ENCODE measurements at regions not wholly inside any gene's neighbourhood (a gene's known extent, or its start where the extent isn't known, plus 50 kb on each side); places are given as distances from the start of the nearest gene placed in this dataset.

DNA sequence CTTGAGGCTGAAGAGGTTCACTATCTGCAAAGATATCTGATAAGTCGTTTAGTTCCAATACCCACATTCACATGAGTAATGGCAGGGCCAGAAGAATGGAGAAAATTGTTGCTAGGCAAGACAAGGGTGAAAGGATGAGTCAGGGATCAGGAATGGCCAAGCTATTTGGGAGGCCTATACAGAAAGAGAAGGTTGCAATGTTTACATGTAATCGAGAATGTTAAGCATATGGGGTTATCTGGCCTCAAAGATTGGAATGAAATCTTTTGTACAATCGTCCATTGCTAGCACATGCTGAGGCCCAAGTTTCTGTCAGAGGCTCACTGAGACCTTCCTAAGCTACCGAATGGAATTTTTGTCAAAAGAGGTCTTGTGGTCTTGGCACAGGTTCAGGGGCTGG lies 299.9 kb upstream of the PLD5 start:
- TF ChIP-seq CTCF (CRISPR knock-in tag; IDR thresholded peaks at IDR 0.05): no peak
- no peak for TF ChIP-seq ZNF737 (CRISPR knock-in tag; IDR thresholded peaks at IDR 0.05; ENCODE audit: borderline replicate concordance)
- TF ChIP-seq EZH2 (conservative IDR thresholded peaks at IDR 0.05; ENCODE audit: low read depth, low read length): no peak
- TF ChIP-seq NFRKB (IDR thresholded peaks at IDR 0.05): no peak
- no peak for TF ChIP-seq ZBTB10 (CRISPR knock-in tag; IDR thresholded peaks at IDR 0.05; ENCODE audit: borderline replicate concordance)
- no peak for TF ChIP-seq GLI4 (CRISPR knock-in tag; IDR thresholded peaks at IDR 0.05; ENCODE audit: borderline replicate concordance)
